SK-N-SH treated with all-trans-retinoic acid at 6 μM for 48 hours (cell line): ENCODE measurements at regions not wholly inside any gene's neighbourhood (a gene's known extent, or its start where the extent isn't known, plus 50 kb on each side); places are given as distances from the start of the nearest gene placed in this dataset.

Experiments used
- CSRNP3 ChIP-seq: fragments of 250-450 bp; sonication (Bioruptor Pico); IDR thresholded peaks from 2 replicates; pipeline ENCODE4 v1.5.1; 2021; ENCODE audit warnings: mild to moderate bottlenecking, moderate library complexity
- PATZ1 ChIP-seq: fragments of 250-450 bp; sonication (Bioruptor Pico); IDR thresholded peaks from 2 replicates; pipeline ENCODE4 v1.8.0; 2020; ENCODE audit warnings: mild to moderate bottlenecking, moderate library complexity, borderline replicate concordance
- ZNF8 ChIP-seq: fragments of 450-650 bp; formaldehyde crosslinking; IDR thresholded peaks from 2 replicates; pipeline ENCODE4 v1.5.0; 2020; ENCODE audit warnings: mild to moderate bottlenecking, moderate library complexity

- no peak for TF ChIP-seq ZNF8 (CRISPR knock-in tag)
- no peak for TF ChIP-seq PATZ1 (CRISPR knock-in tag)
- TF ChIP-seq CSRNP3 (CRISPR knock-in tag): no peak
Measured at GRCh38 chr4:42785817-42786216, 106.7 kb upstream of the GRXCR1 start.
